Hepatocyte (in vitro differentiated cells): ENCODE measurements at regions not wholly inside any gene's neighbourhood (a gene's known extent, or its start where the extent isn't known, plus 50 kb on each side); places are given as distances from the start of the nearest gene placed in this dataset.

Experiments
- DNase-seq: peaks from one replicate; pipeline ENCODE4 v3.0.0-alpha.2; 2016; ENCODE audit warnings: low spot score
- H2AFZ ChIP-seq: fragments of 200-600 bp; sonication (generic); 2 replicates; pipeline ENCODE4 v1.6.0; 2016; ENCODE audit warnings: antibody characterized with exemption, mild to moderate bottlenecking
- H3K27ac ChIP-seq: fragments of 200-600 bp; sonication (generic); 2 replicates; pipeline ENCODE4 v1.5.1; 2016; ENCODE audit warnings: mild to moderate bottlenecking
- H3K27me3 ChIP-seq: fragments of 200-600 bp; sonication (generic); 2 replicates; pipeline ENCODE4 v1.6.1; 2016
- H3K36me3 ChIP-seq: fragments of 200-600 bp; sonication (generic); replicated peaks from 2 replicates; pipeline ENCODE4 v1.5.1; 2016; ENCODE audit warnings: low read depth; ENCODE audit not compliant: insufficient read depth
- H3K4me1 ChIP-seq: fragments of 200-600 bp; sonication (generic); 2 replicates; pipeline ENCODE4 v1.5.1; 2016; ENCODE audit warnings: mild to moderate bottlenecking, moderate library complexity; ENCODE audit not compliant: insufficient read depth
- H3K4me2 ChIP-seq: fragments of 200-600 bp; sonication (generic); 2 replicates; pipeline ENCODE4 v1.6.0; 2016
- H3K4me3 ChIP-seq: fragments of 200-600 bp; sonication (generic); 2 replicates; pipeline ENCODE4 v1.5.1; 2016; ENCODE audit warnings: mild to moderate bottlenecking
- H3K79me2 ChIP-seq: fragments of 200-600 bp; sonication (generic); 2 replicates; pipeline ENCODE4 v1.6.0; 2017; ENCODE audit warnings: mild to moderate bottlenecking
- H3K9me2 ChIP-seq: fragments of 200-600 bp; sonication (generic); replicated peaks from 2 replicates; pipeline ENCODE4 v1.6.0; 2017; ENCODE audit warnings: mild to moderate bottlenecking; ENCODE audit not compliant: insufficient read depth
- H3K9me3 ChIP-seq: fragments of 200-600 bp; sonication (generic); 2 replicates; pipeline ENCODE4 v1.5.1; 2016; ENCODE audit warnings: low read depth, mild to moderate bottlenecking
- H4K20me1 ChIP-seq: fragments of 200-600 bp; sonication (generic); 2 replicates; pipeline ENCODE4 v1.6.0; 2016; ENCODE audit warnings: mild to moderate bottlenecking; ENCODE audit not compliant: insufficient read depth, poor library complexity, severe bottlenecking
- CTCF ChIP-seq: fragments of 200-600 bp; sonication (generic); IDR thresholded peaks from 2 replicates; pipeline ENCODE4 v1.5.1; 2016; ENCODE audit warnings: antibody characterized with exemption, mild to moderate bottlenecking; ENCODE audit not compliant: poor library complexity
- EZH2 ChIP-seq: fragments of 200-600 bp; sonication (generic); IDR thresholded peaks from 2 replicates; pipeline ENCODE4 v1.6.1; 2016; ENCODE audit warnings: antibody characterized with exemption, mild to moderate bottlenecking, borderline replicate concordance
- EZH2phosphoT487 ChIP-seq: fragments of 200-600 bp; sonication (generic); IDR thresholded peaks from one replicate; pipeline ENCODE4 v1.6.1; 2018; ENCODE audit warnings: antibody characterized with exemption, mild to moderate bottlenecking, low read depth, moderate library complexity; ENCODE audit not compliant: unreplicated experiment, severe bottlenecking
- WGBS: methylation state at CpG from one replicate; pipeline ENCODE4 v1.1.6; 2016; ENCODE audit warnings: low lambda C conversion rate; ENCODE audit errors: missing lambda C conversion rate; 5-methylcytosine and 5-hydroxymethylcytosine counted together

- no peak for TF ChIP-seq EZH2phosphoT487
- TF ChIP-seq EZH2, result no peak
- no peak for TF ChIP-seq CTCF
- no peaks in the 10 kb centered on the region for H3K4me1 ChIP-seq
- H2AFZ ChIP-seq, result no peak overlapping the region
- H4K20me1 ChIP-seq, result no peaks in the 10 kb centered on the region
- no peaks in the 10 kb centered on the region for H3K9me2 ChIP-seq
- H3K4me3 ChIP-seq, result no peak overlapping the region
- H3K79me2 ChIP-seq, result no peaks in the 10 kb centered on the region
- DNase-seq, result no peak
- no peaks in the 10 kb centered on the region for H3K9me3 ChIP-seq
- H3K4me2 ChIP-seq, result no peak overlapping the region
- no peak overlapping the region for H3K27ac ChIP-seq
- 84% methylated on average over 2 of the region's 2 CpGs for WGBS
- H3K36me3 ChIP-seq, result no peaks in the 10 kb centered on the region
- H3K27me3 ChIP-seq, result no peaks in the 10 kb centered on the region
Measured at GRCh38 chr17:54848368-54848987, 52.2 kb upstream of the TOM1L1 start.

- H3K4me3 ChIP-seq, result no peak overlapping the region
Measured at GRCh38 chr17:54849660-54850059, 51.0 kb upstream of the TOM1L1 start.

More at GRCh38 chr17:54849660-54850059, 51.0 kb upstream of the TOM1L1 start:
- Histone ChIP-seq H3K27ac (no peak overlapping the region), H2AFZ (no peak overlapping the region), H3K9me2 (no peaks in the 10 kb centered on the region), H3K36me3 (no peaks in the 10 kb centered on the region), H3K9me3 (no peaks in the 10 kb centered on the region), H3K4me2 (no peak overlapping the region), H4K20me1 (no peaks in the 10 kb centered on the region), H3K27me3 (no peaks in the 10 kb centered on the region), H3K79me2 (no peaks in the 10 kb centered on the region), H3K4me1 (no peaks in the 10 kb centered on the region)
- no peak for TF ChIP-seq CTCF
- no peak for TF ChIP-seq EZH2phosphoT487
- TF ChIP-seq EZH2, result no peak
- no peak for DNase-seq
- WGBS, result 91% methylated on average over 6 of the region's 6 CpGs
